ENCODE measurements at regions not wholly inside any gene's neighbourhood (a gene's known extent, or its start where the extent isn't known, plus 50 kb on each side); places are given as distances from the start of the nearest gene placed in this dataset.

- Histone ChIP-seq H2AK5ac (ENCODE audit: low read depth, low read length) (no peak overlapping the region), H4K20me1 (replicated peaks in 1 of 2; ENCODE audit: control insufficient read depth in 1 of 2, insufficient read depth in 2 of 2, low read length in 2 of 2) (no peaks in the 10 kb centered on the region), H3K4me2 (ENCODE audit: insufficient read depth in 1 of 2, low read depth in 2 of 2, low read length in 2 of 2) (no peak overlapping the region), H3K4me3 (ENCODE audit: extremely low read depth in 1 of 4, insufficient read depth in 2 of 4, low read depth in 3 of 4, low read length in 4 of 4) (no peak overlapping the region), H3K4ac (replicated peaks; ENCODE audit: insufficient read length, low read depth, low read length) (no peak overlapping the region), H3K23me2 (ENCODE audit: low read depth, low read length) (no peaks in the 10 kb centered on the region), H3K9ac (replicated peaks in 1 of 4; ENCODE audit: extremely low read depth in 1 of 4, low read depth in 3 of 4, low read length in 3 of 4) (no peak overlapping the region), H2BK15ac (ENCODE audit: low read length) (no peak overlapping the region), H2BK5ac (ENCODE audit: low read depth, low read length) (no peak overlapping the region), H3K79me1 (ENCODE audit: low read depth, low read length) (no peaks in the 10 kb centered on the region), H3K14ac (ENCODE audit: insufficient read length) (no peak overlapping the region), H4K8ac (ENCODE audit: extremely low read depth, insufficient read depth, low read length) (no peak overlapping the region), H2BK12ac (ENCODE audit: low read depth, low read length) (no peak overlapping the region), H3K18ac (ENCODE audit: extremely low read depth, low read length) (no peak overlapping the region), H3K27ac (ENCODE audit: low read depth, low read length) (no peak overlapping the region), H3K56ac (replicated peaks; ENCODE audit: insufficient read length, low read depth, low read length) (no peak overlapping the region), H4K91ac (replicated peaks; ENCODE audit: insufficient read length, low read length) (no peak overlapping the region), H2AFZ (ENCODE audit: low read length) (no peak overlapping the region), H3K23ac (ENCODE audit: insufficient read length) (no peak overlapping the region), H3K79me2 (ENCODE audit: control insufficient read depth in 1 of 2, insufficient read depth in 2 of 2, low read length in 2 of 2) (no peaks in the 10 kb centered on the region), H3K9me3 (ENCODE audit: insufficient read depth in 2 of 2, low read depth in 1 of 2, low read length in 1 of 2) (peaks cover 10 to 17% of the 10 kb centered on the region in 2 experiments; a peak in 3 of 4 replicates), H3K4me1 (replicated peaks in 1 of 4; ENCODE audit: control insufficient read depth in 3 of 4, insufficient read depth in 4 of 4, low read length in 3 of 4) (peaks cover 0 to 6% (median 4%) of the 10 kb centered on the region in 4 experiments; a peak in 5 of 7 replicates), H3K36me3 (ENCODE audit: control insufficient read depth in 2 of 4, insufficient read depth in 4 of 4, low read length in 3 of 4) (no peaks in the 10 kb centered on the region; a peak in 1 of 8 replicates), H4K5ac (ENCODE audit: insufficient read length, low read depth, low read length) (no peak overlapping the region), H2BK120ac (replicated peaks; ENCODE audit: low read depth, low read length) (no peak overlapping the region), H3K27me3 (replicated peaks in 1 of 4; ENCODE audit: control insufficient read depth in 3 of 4, extremely low read depth in 1 of 4, insufficient read depth in 3 of 4, low read length in 3 of 4) (peaks cover 0 to 16% (median 12%) of the 10 kb centered on the region in 4 experiments; a peak in 4 of 7 replicates), H2BK20ac (ENCODE audit: low read length) (no peak overlapping the region)
- DNase-seq (ENCODE audit: low read depth in 1 of 2, low spot score in 2 of 2): peak in 1 of 2 experiments; percentile 28
- POLR2A ChIA-PET (ENCODE audit: partially characterized antibody): no interaction called here
- CTCF ChIA-PET (ENCODE audit: partially characterized antibody): interaction anchor here (1.2 to 2.8 kb wide), 3 partner anchors 11 to 187 kb away, joined by 3 to 12 read pairs (median 3); no protein-coding TSS in a partner anchor
- 85% methylated on average over 4 of the region's 4 CpGs; no CpG with 5 or more reads in 1 of the 2 experiments for WGBS, 2 experiments (ENCODE audit: extremely low coverage in 1 of 2, insufficient coverage in 1 of 2, insufficient read length in 1 of 2, insufficient replicate concordance in 2 of 2, low coverage in 1 of 2, low lambda C conversion rate in 2 of 2, missing lambda C conversion rate in 1 of 2)
- FAIRE-seq: no peak
- TF ChIP-seq CHD1 (IDR thresholded peaks at IDR 0.05; ENCODE audit: low read depth, low read length) (no peak), SIRT6 (IDR thresholded peaks at IDR 0.05; ENCODE audit: low read length) (no peak), YY1 (IDR thresholded peaks at IDR 0.05; ENCODE audit: low read depth, low read length) (no peak), JUND (IDR thresholded peaks at IDR 0.05; ENCODE audit: low read length) (no peak), POLR2AphosphoS5 (IDR thresholded peaks at IDR 0.05; ENCODE audit: low read depth, low read length) (no peak), USF2 (IDR thresholded peaks at IDR 0.05; ENCODE audit: low read length) (no peak), JUN (IDR thresholded peaks at IDR 0.05; ENCODE audit: low read depth, low read length) (no peak), RBBP5 (IDR thresholded peaks at IDR 0.05; ENCODE audit: borderline replicate concordance, low read depth, low read length) (no peak), SP2 (IDR thresholded peaks at IDR 0.05; ENCODE audit: low read length) (no peak), SIX5 (IDR thresholded peaks at IDR 0.05; ENCODE audit: low read depth, low read length) (no peak), PHF8 (conservative IDR thresholded peaks at IDR 0.05; ENCODE audit: low read depth, low read length) (no peak)
Measured at GRCh38 chr17:77729587-77729986, 228.9 kb upstream of the TNRC6C start.
